GM12872 (cell line): ENCODE measurements at regions not wholly inside any gene's neighbourhood (a gene's known extent, or its start where the extent isn't known, plus 50 kb on each side); places are given as distances from the start of the nearest gene placed in this dataset.

ENCODE experiments used
- TF ChIP-seq, protein P1 (sequence below): IDR thresholded peaks from 3 replicates; pipeline ENCODE4 v1.5.1; 2011; ENCODE audit warnings: low read depth, mild to moderate bottlenecking, low read length, moderate library complexity; ENCODE audit not compliant: insufficient read depth

GRCh38 chr10:88185830-88186229 is 322.4 kb downstream of the PTEN start:
- TF ChIP-seq, protein P1, sequence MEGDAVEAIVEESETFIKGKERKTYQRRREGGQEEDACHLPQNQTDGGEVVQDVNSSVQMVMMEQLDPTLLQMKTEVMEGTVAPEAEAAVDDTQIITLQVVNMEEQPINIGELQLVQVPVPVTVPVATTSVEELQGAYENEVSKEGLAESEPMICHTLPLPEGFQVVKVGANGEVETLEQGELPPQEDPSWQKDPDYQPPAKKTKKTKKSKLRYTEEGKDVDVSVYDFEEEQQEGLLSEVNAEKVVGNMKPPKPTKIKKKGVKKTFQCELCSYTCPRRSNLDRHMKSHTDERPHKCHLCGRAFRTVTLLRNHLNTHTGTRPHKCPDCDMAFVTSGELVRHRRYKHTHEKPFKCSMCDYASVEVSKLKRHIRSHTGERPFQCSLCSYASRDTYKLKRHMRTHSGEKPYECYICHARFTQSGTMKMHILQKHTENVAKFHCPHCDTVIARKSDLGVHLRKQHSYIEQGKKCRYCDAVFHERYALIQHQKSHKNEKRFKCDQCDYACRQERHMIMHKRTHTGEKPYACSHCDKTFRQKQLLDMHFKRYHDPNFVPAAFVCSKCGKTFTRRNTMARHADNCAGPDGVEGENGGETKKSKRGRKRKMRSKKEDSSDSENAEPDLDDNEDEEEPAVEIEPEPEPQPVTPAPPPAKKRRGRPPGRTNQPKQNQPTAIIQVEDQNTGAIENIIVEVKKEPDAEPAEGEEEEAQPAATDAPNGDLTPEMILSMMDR: no peak

DNA sequence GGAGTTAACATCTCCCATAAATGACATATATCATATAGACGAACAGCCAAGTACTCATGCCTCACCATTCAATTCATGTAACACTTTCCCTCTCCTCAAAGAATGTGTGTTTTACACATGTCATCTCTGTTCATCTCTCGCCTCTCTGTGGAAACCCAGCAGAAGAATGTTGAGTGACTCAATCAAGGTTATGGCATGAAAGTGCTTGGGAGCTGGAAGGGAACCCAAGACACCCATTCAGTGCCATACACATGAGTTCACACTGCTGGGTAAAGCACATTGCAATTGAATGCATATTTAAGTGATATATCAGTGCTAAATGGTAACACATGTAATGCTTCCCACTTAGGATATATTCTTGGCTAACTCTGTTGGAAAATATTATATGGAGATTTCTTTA is 322.9 kb downstream of the PTEN start:
- TF ChIP-seq, protein P1: no peak

GRCh38 chr10:88187472-88187871 is 324.0 kb downstream of the PTEN start:
- TF ChIP-seq, protein P1: no peak

DNA sequence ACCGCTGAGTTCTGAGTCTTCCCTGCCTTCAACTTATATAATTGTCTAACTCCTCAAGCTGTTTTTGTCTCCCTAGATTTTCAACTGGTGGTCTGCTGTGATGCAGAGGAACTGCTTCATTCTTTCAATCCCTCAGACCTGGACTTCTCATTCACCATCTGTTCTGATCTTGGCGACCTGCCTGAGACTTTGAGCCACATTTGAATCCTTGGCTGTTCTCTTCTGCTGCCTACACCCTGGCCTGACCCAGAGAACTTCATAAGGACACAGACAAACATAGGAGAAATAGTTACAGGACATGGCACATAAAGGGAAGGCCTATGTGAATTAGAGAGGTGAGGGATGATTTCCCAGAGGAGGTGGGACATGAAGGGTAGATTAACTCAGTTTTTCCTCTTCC is 326.7 kb downstream of the PTEN start:
- TF ChIP-seq, protein P1: no peak

DNA sequence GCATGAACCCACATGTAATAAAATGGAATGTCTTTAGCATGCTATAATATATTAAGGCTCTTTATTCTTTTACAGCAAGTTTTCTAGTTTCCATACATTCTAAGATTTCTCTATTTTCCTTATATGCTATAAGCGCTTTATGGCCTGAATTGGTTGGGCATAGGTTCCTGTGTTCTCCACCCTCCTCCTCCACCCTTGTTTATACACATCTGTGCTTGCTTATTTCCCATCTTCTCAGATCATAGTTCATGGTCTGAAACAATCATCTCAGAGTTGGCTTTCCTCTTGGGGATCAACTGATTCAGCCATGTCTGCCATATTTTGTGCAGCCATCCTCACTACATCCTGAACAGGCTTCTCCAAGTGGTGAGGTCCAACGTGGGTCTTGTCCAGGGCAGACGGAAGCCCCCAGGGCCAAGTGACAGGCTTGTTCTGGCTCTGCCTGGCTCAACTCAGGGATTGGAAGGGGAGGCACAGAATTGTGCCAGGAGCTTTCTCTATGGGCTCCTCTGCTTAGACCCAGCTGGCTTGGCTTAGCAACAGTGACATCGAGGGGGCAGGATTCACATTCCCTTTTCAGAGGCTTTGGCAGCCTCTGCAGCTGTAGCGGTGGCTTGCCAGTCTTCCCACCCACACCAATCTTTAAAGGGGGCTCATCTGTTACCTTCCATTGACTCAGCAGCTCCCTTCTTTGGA is 327.3 kb downstream of the PTEN start:
- TF ChIP-seq, protein P1: no peak

DNA sequence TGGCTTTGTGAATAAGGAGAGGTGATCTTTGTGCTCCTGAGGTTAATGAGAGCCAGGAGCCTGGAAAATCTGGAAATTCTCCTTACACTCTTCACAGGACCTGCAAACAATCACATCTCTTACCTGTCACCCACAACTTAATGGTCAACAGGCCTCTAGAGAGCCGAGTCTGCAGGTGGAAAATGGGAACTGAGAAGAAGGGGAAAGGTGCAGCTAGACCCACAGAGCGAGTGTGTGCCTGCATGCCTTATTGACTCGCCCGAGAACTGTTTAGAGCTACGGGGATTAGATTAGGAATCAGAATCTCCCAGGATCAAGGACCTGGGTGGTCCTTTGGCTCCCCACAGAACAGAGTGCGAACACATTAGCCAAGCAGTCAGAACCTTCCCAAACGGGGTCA is 329.6 kb downstream of the PTEN start:
- TF ChIP-seq, protein P1: no peak

- TF ChIP-seq, protein P1: no peak
Observed at GRCh38 chr10:88194041-88194887, 330.8 kb downstream of the PTEN start.
